ENCODE measurements at regions not wholly inside any gene's neighbourhood (a gene's known extent, or its start where the extent isn't known, plus 50 kb on each side); places are given as distances from the start of the nearest gene placed in this dataset.

- H3K4me3 ChIP-seq (ENCODE audit: low read length in 2 of 2), result no peak overlapping the region
- H3K27me3 ChIP-seq (ENCODE audit: control insufficient read depth in 2 of 2, insufficient read depth in 2 of 2, low read length in 2 of 2), result no peaks in the 10 kb centered on the region
- no peak overlapping the region for H3K27ac ChIP-seq (ENCODE audit: low read depth in 2 of 2, low read length in 2 of 2)
- H3K9ac ChIP-seq (ENCODE audit: low read depth in 1 of 2, low read length in 2 of 2), result no peak overlapping the region
- H3K36me3 ChIP-seq (ENCODE audit: control insufficient read depth in 2 of 2, insufficient read depth in 2 of 2, low read length in 2 of 2), result no peaks in the 10 kb centered on the region
- H3K9me3 ChIP-seq (ENCODE audit: control insufficient read depth in 2 of 2, low read length in 2 of 2), result no peaks in the 10 kb centered on the region
- peaks cover 19 to 39% of the 10 kb centered on the region in 2 donors for H3K4me1 ChIP-seq (ENCODE audit: control insufficient read depth in 2 of 2, insufficient read depth in 2 of 2, low read length in 2 of 2)
Observed at GRCh38 chr1:228853637-228854036, 118.4 kb downstream of the RHOU start.

- no peaks in the 10 kb centered on the region for H3K9me3 ChIP-seq (ENCODE audit: control insufficient read depth in 2 of 2, low read length in 2 of 2)
- H3K4me3 ChIP-seq (ENCODE audit: low read length in 2 of 2), result no peak overlapping the region
- H3K9ac ChIP-seq (ENCODE audit: low read depth in 1 of 2, low read length in 2 of 2), result no peak overlapping the region
- peaks cover 11 to 26% of the 10 kb centered on the region in 2 donors for H3K4me1 ChIP-seq (ENCODE audit: control insufficient read depth in 2 of 2, insufficient read depth in 2 of 2, low read length in 2 of 2)
- no peaks in the 10 kb centered on the region for H3K27me3 ChIP-seq (ENCODE audit: control insufficient read depth in 2 of 2, insufficient read depth in 2 of 2, low read length in 2 of 2)
- H3K27ac ChIP-seq (ENCODE audit: low read depth in 2 of 2, low read length in 2 of 2), result no peak overlapping the region
- no peaks in the 10 kb centered on the region for H3K36me3 ChIP-seq (ENCODE audit: control insufficient read depth in 2 of 2, insufficient read depth in 2 of 2, low read length in 2 of 2)
Observed at GRCh38 chr1:228854907-228855306, 119.6 kb downstream of the RHOU start.

- H3K4me1 ChIP-seq (ENCODE audit: control insufficient read depth in 2 of 2, insufficient read depth in 2 of 2, low read length in 2 of 2), result peaks cover 12 to 14% of the 10 kb centered on the region in 2 donors
- no peaks in the 10 kb centered on the region for H3K9me3 ChIP-seq (ENCODE audit: control insufficient read depth in 2 of 2, low read length in 2 of 2)
- no peaks in the 10 kb centered on the region for H3K36me3 ChIP-seq (ENCODE audit: control insufficient read depth in 2 of 2, insufficient read depth in 2 of 2, low read length in 2 of 2)
- H3K27me3 ChIP-seq (ENCODE audit: control insufficient read depth in 2 of 2, insufficient read depth in 2 of 2, low read length in 2 of 2), result no peaks in the 10 kb centered on the region
- no peak overlapping the region for H3K4me3 ChIP-seq (ENCODE audit: low read length in 2 of 2)
- H3K9ac ChIP-seq (ENCODE audit: low read depth in 1 of 2, low read length in 2 of 2), result no peak overlapping the region
- H3K27ac ChIP-seq (ENCODE audit: low read depth in 2 of 2, low read length in 2 of 2), result no peak overlapping the region
Observed at GRCh38 chr1:228857611-228858010, 122.3 kb downstream of the RHOU start.

- peak overlapping the region in 1 of 2 donors; percentile 2 for H3K9ac ChIP-seq (ENCODE audit: low read depth in 1 of 2, low read length in 2 of 2)
- H3K36me3 ChIP-seq (ENCODE audit: control insufficient read depth in 2 of 2, insufficient read depth in 2 of 2, low read length in 2 of 2), result no peaks in the 10 kb centered on the region
- no peaks in the 10 kb centered on the region for H3K27me3 ChIP-seq (ENCODE audit: control insufficient read depth in 2 of 2, insufficient read depth in 2 of 2, low read length in 2 of 2)
- peak overlapping the region; percentile 74 to 76 for H3K27ac ChIP-seq (ENCODE audit: low read depth in 2 of 2, low read length in 2 of 2)
- H3K4me3 ChIP-seq (ENCODE audit: low read length in 2 of 2), result peak overlapping the region; percentile 21 to 41
- peaks cover 19 to 24% of the 10 kb centered on the region in 2 donors for H3K4me1 ChIP-seq (ENCODE audit: control insufficient read depth in 2 of 2, insufficient read depth in 2 of 2, low read length in 2 of 2)
- H3K9me3 ChIP-seq (ENCODE audit: control insufficient read depth in 2 of 2, low read length in 2 of 2), result no peaks in the 10 kb centered on the region
Observed at GRCh38 chr1:228860911-228861831, 125.9 kb downstream of the RHOU start.

GRCh38 chr1:228861832-228862180 lies 126.5 kb downstream of the RHOU start:
- no peaks in the 10 kb centered on the region for H3K9me3 ChIP-seq (ENCODE audit: control insufficient read depth in 2 of 2, low read length in 2 of 2)
- H3K4me3 ChIP-seq (ENCODE audit: low read length in 2 of 2), result no peak overlapping the region
- H3K27ac ChIP-seq (ENCODE audit: low read depth in 2 of 2, low read length in 2 of 2), result no peak overlapping the region
- H3K4me1 ChIP-seq (ENCODE audit: control insufficient read depth in 2 of 2, insufficient read depth in 2 of 2, low read length in 2 of 2), result peaks cover 19 to 24% of the 10 kb centered on the region in 2 donors
- H3K27me3 ChIP-seq (ENCODE audit: control insufficient read depth in 2 of 2, insufficient read depth in 2 of 2, low read length in 2 of 2), result no peaks in the 10 kb centered on the region
- no peak overlapping the region for H3K9ac ChIP-seq (ENCODE audit: low read depth in 1 of 2, low read length in 2 of 2)
- H3K36me3 ChIP-seq (ENCODE audit: control insufficient read depth in 2 of 2, insufficient read depth in 2 of 2, low read length in 2 of 2), result no peaks in the 10 kb centered on the region

- H3K4me3 ChIP-seq (ENCODE audit: low read length in 2 of 2), result no peak overlapping the region
- no peak overlapping the region for H3K27ac ChIP-seq (ENCODE audit: low read depth in 2 of 2, low read length in 2 of 2)
- no peaks in the 10 kb centered on the region for H3K9me3 ChIP-seq (ENCODE audit: control insufficient read depth in 2 of 2, low read length in 2 of 2)
- H3K36me3 ChIP-seq (ENCODE audit: control insufficient read depth in 2 of 2, insufficient read depth in 2 of 2, low read length in 2 of 2), result no peaks in the 10 kb centered on the region
- no peaks in the 10 kb centered on the region for H3K27me3 ChIP-seq (ENCODE audit: control insufficient read depth in 2 of 2, insufficient read depth in 2 of 2, low read length in 2 of 2)
- H3K9ac ChIP-seq (ENCODE audit: low read depth in 1 of 2, low read length in 2 of 2), result peak overlapping the region in 1 of 2 donors; percentile 6
- H3K4me1 ChIP-seq (ENCODE audit: control insufficient read depth in 2 of 2, insufficient read depth in 2 of 2, low read length in 2 of 2), result peaks cover 21 to 26% of the 10 kb centered on the region in 2 donors
Observed at GRCh38 chr1:228862542-228863505, 127.5 kb downstream of the RHOU start.

- Histone ChIP-seq H3K27me3 (ENCODE audit: control insufficient read depth in 2 of 2, insufficient read depth in 2 of 2, low read length in 2 of 2) (no peaks in the 10 kb centered on the region), H3K4me3 (ENCODE audit: low read length in 2 of 2) (no peak overlapping the region), H3K9me3 (ENCODE audit: control insufficient read depth in 2 of 2, low read length in 2 of 2) (no peaks in the 10 kb centered on the region), H3K4me1 (ENCODE audit: control insufficient read depth in 2 of 2, insufficient read depth in 2 of 2, low read length in 2 of 2) (peaks cover 27 to 31% of the 10 kb centered on the region in 2 donors), H3K9ac (ENCODE audit: low read depth in 1 of 2, low read length in 2 of 2) (no peak overlapping the region), H3K27ac (ENCODE audit: low read depth in 2 of 2, low read length in 2 of 2) (no peak overlapping the region), H3K36me3 (ENCODE audit: control insufficient read depth in 2 of 2, insufficient read depth in 2 of 2, low read length in 2 of 2) (no peaks in the 10 kb centered on the region)
Observed at GRCh38 chr1:228863776-228864175, 128.5 kb downstream of the RHOU start.

GRCh38 chr1:228865627-228866330 lies 130.5 kb downstream of the RHOU start:
- H3K4me3 ChIP-seq (ENCODE audit: low read length in 2 of 2), result no peak overlapping the region
- H3K36me3 ChIP-seq (ENCODE audit: control insufficient read depth in 2 of 2, insufficient read depth in 2 of 2, low read length in 2 of 2), result no peaks in the 10 kb centered on the region
- H3K27me3 ChIP-seq (ENCODE audit: control insufficient read depth in 2 of 2, insufficient read depth in 2 of 2, low read length in 2 of 2), result no peaks in the 10 kb centered on the region
- H3K27ac ChIP-seq (ENCODE audit: low read depth in 2 of 2, low read length in 2 of 2), result no peak overlapping the region
- no peaks in the 10 kb centered on the region for H3K9me3 ChIP-seq (ENCODE audit: control insufficient read depth in 2 of 2, low read length in 2 of 2)
- no peak overlapping the region for H3K9ac ChIP-seq (ENCODE audit: low read depth in 1 of 2, low read length in 2 of 2)
- H3K4me1 ChIP-seq (ENCODE audit: control insufficient read depth in 2 of 2, insufficient read depth in 2 of 2, low read length in 2 of 2), result peaks cover 22 to 29% of the 10 kb centered on the region in 2 donors

- Histone ChIP-seq H3K4me3 (ENCODE audit: low read length in 2 of 2) (no peak overlapping the region), H3K9ac (ENCODE audit: low read depth in 1 of 2, low read length in 2 of 2) (no peak overlapping the region), H3K9me3 (ENCODE audit: control insufficient read depth in 2 of 2, low read length in 2 of 2) (no peaks in the 10 kb centered on the region), H3K4me1 (ENCODE audit: control insufficient read depth in 2 of 2, insufficient read depth in 2 of 2, low read length in 2 of 2) (peaks cover 17 to 26% of the 10 kb centered on the region in 2 donors), H3K27me3 (ENCODE audit: control insufficient read depth in 2 of 2, insufficient read depth in 2 of 2, low read length in 2 of 2) (no peaks in the 10 kb centered on the region), H3K27ac (ENCODE audit: low read depth in 2 of 2, low read length in 2 of 2) (no peak overlapping the region), H3K36me3 (ENCODE audit: control insufficient read depth in 2 of 2, insufficient read depth in 2 of 2, low read length in 2 of 2) (no peaks in the 10 kb centered on the region)
Observed at GRCh38 chr1:228866468-228866867, 131.2 kb downstream of the RHOU start.
